NCI-H2196 (cell line): ENCODE measurements at regions not wholly inside any gene's neighbourhood (a gene's known extent, or its start where the extent isn't known, plus 50 kb on each side); places are given as distances from the start of the nearest gene placed in this dataset.

Experiments
- DNase-seq: peaks from one replicate; lab custom pipeline; 2025; ENCODE audit not compliant: unreplicated experiment; lab: John Stamatoyannopoulos, UW

DNA sequence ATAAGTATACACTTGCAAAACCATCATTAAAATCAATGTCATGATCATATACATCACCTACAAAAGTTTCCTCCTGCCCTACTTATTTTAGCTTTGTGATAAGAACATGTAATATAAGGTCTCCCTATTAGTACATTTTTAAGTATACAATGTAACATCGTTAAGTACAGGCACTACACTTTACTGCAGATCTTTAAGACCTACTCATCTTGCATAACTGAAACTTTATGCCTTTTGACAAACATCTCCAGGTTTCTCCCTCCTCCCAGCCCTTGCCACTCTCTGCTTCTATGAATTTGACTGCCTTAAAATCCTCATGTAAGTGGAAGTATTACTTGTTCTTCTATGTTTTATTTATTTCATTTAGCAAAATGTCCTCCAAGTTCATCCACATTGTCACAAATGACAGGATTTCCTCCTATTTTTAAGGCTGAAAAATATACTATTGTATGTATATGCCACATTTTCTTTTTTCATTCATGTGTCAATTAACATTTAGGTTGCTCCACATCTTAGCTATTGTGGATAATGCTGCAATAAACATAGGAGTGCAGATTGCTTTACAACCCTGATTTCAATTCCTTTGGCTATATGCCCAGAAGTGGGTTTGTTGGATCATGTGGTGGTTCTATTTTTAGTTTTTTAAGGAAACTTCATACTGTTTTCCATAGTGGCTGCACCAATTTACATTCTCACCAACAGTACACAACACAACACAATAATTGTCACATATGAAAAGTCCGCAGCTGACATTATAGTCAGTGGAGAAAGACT, 471.1 kb upstream of the ANO3 start:
- DNase-seq = no peak

DNA sequence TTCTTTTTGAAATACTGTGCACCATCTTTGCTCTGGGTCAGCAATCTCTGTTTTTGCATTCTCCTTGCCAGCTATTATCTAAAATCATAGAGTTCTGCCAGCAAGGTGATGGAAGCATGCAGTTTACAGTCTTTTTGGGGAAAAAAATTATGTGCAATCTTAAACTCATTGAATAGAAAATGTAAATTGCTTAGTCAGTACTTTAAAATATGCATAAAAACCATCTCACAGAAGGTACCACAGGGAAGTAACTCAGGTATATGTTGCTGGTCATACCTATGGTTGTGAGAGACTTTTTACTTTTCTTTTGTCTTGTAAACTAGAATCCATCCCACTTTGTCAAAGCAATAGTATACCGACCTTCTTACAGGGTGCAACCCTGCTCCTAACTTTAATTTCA, 469.8 kb upstream of the ANO3 start:
- no peak for DNase-seq

DNA sequence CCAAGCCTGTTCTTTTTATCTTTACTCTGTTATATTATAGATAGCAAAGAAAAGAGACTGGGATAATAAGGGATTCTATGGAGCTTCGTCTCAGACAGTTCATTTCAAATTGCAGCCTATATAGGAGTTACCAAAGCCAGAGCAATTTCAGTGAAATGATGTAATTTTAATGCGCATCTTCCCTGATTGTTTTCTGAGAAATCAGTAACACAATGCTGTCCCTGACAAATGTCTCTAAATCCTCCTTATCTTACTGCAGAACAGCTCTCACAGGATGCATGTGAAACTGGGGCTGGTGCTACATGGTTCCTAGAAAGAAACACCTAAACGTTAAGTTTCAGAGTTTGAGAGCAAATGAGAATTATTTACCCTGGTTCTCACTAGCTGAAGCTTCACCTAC, 467.9 kb upstream of the ANO3 start:
- no peak for DNase-seq

DNA sequence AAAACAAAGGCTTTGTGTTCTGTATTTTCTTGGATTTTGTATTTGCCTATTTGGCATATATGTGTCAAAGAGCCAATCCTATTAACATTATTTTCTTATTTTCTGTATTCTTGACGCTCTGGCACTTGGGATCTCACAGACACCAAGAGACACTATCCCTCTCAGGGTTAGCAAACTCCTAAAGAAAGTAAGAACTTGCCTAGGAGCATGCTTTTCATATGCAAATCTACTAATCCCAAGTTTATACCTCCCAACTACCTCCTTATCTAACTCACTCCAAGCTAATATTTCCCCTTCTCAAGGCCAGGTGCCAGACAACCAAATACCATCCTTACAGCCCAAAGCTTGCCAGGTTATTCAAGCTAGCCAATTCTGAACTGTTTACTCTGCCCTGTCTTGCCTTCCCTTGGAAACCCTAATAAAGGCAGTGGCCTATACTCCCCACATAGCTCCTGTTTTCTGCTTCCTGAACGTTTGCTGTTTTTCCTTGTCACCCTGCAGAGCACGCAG, 455.4 kb upstream of the ANO3 start:
- DNase-seq = no peak

DNA sequence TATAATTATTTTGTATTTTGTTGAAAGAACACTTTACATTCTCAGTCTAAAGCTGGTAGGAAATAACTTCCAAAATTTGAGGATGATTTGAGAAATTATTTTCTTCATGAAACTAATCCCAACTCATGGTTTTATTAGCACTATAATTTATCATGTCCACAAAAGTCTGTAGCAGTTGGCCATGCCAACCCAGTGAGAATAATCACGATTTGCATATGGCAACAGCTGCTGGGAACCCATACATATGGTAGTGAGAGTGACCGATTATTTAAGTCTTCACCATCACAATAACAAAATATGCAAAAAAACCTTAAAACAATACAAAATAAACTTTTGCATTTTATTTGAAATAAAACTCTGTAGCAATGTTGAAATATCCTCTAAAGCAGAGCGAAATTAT, 445.9 kb upstream of the ANO3 start:
- no peak for DNase-seq

DNA sequence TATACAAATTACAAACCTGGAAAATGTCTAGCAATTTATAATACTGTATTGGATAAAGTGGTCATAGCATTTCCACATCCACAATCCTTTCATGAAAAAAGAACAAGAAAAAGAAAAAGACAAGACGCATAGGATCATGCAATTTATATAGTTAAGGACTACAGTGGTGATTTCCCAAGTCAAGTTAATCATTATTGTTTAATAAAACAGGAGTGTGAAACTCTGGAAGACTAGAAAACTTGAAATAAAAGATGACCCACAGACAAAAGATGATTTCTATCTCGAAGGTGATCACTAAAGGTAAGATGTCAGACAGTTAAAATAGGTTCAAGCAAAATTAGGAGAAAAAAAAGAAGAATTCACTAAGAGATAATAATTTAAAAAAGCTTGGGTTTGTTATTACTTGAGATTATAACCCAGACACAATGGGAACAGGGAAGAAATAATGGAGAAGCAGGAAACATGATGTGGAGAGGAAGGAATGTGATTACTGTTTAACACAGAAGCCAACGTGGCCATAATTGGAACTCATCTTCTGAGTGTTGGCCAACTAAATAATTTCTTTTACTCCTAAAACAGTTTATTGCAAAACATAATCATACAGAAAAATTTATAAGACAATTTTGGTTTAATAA, 441.2 kb upstream of the ANO3 start:
- DNase-seq = no peak

DNA sequence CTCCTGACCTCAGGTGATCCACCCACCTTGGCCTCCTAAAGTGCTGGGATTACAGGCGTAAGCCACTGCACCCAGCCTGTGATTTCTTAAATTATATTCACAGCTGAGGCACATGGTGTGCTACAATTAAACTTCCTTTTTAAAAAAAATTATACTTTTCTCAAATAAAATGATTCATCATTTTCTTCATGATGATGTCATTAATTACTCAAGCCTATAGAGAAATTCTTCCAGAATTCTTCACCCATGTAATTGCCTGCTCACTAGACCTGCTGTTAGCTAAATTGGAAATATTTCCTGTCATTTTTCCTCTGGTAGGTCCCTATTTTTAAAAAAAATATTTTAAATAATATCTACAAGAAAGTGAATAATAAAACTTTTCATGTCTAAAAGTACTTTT, 440.0 kb upstream of the ANO3 start:
- no peak for DNase-seq

DNA sequence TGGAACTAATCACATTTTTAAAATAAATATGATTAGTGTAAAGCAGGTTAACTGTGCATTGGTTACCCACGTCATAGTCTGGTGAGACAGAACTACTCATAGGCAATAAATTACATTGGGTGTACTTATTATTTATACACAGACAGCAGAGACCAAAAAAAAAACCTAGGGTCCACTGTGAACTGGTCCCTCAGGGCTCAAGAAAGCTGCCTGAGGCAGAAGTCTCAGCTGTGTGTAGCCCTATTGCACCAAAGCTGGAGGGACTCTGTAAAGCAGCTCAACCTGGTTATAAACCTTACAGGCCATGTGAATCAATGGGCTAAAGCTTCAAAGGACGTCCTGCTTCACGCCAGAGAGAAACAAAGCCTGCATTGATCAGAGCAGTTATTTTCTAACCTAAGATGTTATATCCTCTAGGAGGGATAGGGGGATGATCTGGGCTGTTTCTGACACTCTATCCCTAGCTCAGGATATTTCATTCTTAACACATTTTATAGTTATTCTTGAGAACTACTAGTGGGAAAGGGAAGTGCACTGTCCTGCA, 432.2 kb upstream of the ANO3 start:
- DNase-seq = no peak

DNA sequence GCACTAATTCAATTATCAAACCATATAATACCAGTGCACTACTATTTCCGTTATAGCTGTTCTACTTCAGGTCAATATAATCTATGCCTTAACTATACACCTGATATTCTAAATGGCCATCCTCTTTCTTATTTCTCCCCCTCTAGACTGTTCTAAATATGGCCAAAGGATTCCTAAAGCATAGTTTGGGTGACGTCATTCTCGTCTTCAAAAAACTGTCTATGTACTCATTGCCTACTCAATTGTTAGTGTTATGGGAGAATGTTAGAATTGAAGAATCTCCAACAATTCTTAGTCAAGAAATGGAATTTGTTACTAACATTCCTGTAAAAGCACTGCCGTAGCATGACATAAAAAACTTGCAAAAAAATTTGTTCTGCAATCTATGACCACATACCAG, 431.1 kb upstream of the ANO3 start:
- no peak for DNase-seq

DNA sequence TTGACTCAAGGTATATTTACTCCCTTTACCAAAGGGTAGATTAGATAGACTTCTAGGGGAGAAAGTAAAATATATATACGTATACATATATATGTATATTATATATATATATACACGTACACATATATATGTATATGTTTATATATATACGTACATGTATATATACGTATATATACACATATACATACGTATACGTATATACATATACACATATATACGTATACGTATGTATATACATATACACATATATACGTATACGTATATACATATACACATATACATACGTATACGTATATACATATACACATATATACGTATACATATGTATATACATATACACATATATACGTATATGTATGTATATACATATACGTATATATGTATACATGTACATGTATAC, 430.5 kb upstream of the ANO3 start:
- no peak for DNase-seq

DNA sequence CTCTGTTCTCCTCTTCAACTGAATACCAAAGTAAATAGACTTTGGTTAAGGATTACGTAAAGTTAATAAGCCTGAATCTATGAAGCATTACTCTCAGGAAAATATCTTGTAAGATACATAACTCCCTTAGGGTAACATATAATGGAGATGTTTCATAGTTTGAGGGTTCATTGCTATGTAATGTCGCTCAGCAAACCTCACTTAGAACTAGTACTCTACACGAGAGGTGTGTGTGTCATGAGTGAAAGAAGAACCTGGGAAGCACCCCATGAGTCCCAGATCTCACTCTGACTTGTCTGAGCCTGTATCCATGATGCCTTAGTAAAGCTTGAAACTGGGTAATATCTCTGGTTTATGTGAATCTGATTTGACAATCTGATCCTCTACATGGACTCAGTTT, 429.5 kb upstream of the ANO3 start:
- DNase-seq = no peak

DNA sequence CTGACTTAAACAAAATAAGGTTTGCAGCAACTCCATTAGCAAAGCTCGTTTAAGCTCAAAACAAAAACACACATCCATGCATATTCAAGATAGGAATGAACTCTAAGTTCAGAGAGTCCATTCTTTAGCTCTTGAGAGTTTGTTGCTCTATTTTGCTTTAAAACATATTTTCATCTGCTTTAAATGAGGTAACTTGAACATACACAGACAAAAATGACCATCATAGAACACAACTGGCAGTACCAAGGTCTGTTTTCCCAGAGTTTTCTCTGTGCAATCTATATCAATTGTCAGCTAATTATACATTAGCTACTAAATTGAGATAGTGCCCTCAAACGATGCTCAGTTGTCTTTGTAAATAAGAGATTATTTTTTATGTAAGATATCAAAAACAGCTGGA, 423.2 kb upstream of the ANO3 start:
- DNase-seq = no peak

DNA sequence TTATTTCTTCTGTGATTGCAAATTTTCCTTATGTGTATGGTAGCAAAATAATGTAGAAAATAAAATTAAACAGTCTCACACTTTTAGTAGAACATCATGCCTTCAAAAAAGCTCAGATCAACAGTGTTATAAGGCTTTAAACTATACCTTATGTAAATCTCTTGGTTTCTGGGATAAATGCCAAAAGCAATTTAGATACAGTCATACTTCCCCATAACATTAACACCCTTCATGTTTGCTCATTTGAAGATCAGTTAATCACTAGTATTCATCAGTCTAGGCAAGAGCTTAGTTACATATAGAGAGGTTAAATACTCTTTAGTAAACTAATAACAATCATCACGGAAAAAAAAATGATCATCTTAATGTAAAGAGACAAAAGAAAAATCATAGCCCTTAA, 421.8 kb upstream of the ANO3 start:
- DNase-seq = no peak

DNA sequence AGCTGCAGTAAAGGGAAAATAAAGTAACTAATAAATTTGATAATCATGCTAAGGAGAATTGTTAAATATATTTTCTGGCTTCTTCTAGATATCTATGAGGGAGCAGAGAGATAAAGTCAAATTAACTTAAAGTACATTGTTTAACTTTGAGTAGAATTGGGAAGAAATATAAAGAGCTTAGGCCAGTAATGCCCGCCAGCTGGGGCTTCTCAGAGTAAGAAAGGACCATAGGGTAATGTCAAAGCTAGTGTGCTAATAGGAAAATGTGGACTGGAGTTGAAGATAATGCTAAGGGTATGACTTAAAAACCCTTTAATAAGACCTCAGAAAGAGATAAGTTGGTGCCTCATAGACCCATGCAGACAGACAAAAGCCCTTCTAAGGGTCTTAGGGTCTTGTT, 411.6 kb upstream of the ANO3 start:
- DNase-seq = no peak

DNA sequence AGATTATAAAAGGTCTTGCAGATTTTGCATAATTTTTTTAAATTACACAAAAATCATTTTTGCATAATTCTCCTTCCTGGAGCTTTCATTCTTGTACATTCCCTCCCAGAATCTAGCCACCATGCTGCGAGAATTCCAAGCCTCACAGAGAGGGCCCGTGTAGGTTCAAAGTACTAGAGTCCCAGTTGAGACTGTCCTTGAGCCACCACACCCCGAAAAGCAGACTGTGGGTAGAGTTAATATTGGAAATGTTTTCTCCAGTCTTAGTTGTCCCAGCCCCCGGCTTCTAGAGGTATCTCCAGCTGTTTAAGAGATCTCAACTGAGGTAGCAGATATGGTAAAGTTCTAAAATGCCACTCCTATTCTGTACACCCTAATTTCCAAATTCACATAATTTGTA, 407.3 kb upstream of the ANO3 start:
- no peak for DNase-seq

DNA sequence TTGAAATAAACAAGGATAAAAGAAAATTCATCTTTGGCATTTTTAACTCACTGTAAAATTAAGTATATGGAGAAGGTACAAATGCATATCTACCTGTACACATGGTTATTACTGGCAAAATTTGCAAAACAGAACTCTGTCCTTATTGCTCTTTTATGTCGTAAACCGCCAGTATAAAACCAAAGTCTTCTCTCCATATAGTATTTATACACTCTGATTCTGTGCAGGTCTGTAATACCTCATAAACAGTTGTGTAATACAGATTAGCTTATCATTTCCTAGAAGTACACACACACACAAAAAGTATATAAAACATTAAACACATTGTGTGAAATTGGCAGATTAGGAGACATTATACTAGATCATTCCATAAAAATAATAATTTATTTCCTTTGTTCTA, 406.6 kb upstream of the ANO3 start:
- DNase-seq = no peak

DNA sequence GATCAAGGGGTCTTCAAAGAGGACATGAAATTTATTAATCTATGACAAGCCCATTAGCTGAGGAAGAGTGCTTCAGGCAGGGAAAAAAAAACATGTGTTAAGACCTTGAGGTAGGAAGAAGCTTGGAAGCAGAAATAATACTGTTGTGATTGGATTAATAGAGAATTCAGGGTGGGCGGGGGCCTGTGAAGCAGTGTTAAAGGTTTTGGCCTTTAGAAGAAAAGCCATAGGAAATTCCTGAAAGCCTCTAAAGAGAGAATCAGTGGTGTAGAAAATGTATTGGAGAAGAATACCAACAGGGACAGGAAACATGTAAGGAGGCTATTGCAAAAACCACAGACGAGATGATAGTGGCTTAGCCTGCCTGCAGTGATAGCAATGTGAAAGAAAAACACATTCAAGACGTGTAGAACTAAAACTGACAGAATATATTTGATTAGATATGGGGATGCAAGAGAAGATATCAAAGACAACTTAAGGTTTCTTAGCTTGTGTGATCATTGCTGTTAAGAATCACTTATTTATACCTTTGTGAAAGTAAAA, 404.4 kb upstream of the ANO3 start:
- no peak for DNase-seq

DNA sequence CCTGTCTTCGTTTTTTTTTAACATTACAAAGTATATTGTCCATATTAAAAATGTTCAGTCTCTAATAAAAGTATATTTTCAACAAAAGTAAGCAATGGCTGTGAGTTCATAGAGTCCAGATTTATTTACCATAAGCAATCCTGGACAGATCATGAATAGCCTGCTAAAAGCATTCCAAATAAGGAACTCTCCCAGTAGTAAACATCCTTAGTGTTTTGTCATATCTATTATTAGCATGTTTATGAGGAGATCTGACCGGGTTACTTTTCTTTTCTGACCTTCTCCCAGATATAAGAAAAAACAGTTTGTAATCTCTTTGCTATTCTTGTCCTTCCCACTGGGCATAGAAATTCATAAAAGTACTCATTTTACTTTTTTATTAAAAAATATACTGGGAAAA, 403.9 kb upstream of the ANO3 start:
- DNase-seq = no peak

DNA sequence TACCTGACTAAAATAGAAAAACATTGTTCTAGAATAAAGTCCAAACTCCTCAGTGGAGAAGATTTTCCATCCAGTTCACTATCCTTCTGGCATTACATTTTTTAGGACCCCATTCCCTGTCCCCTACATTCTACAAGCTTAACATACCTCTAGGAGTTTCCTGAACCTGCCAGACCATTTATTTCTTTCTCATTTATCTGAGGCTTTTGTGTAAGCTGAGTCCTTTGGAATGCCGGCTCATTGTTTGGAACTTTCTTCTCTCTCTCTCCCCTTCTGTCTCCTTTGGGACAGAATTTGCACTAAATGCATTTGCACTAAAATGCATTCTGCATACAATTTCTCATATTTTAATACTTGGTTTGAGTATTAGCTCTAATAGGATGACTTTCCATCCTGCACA, 393.0 kb upstream of the ANO3 start:
- no peak for DNase-seq

DNA sequence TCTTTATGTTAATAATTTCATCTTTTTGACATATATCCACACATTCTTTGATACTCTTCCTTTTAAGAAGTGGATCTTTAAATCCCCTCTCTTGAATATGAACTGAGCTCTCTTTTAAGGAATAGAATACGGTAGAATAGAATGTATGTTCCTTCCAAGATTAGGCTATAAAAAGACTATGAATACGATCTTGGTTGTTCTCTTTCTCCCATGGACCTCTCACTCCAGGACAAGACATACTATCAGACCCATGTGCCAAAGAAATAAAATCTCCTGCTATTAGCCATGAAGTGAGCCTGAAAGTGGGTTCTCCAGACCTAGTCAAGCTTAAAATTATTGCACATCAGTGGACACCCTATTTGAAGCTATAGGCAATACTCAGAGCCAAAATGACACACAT, 392.2 kb upstream of the ANO3 start:
- DNase-seq = no peak

DNA sequence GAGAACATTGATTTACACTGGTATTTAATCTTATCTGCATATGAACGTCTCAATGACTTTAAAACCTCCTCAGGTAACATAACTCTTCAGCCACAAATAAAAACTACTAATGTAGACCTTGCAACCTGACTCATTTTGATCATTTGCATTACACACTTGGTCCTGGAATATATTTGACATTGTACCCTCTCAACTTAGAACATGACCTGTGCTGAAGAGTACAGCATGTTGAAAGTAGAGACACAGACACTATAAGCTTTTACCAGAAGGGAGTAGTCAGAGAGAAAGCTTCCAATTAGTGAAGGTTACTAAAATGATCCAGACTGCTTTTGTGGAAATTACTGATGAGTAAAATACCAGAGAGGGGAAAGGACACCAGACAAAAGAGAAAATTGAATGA, 390.6 kb upstream of the ANO3 start:
- no peak for DNase-seq

DNA sequence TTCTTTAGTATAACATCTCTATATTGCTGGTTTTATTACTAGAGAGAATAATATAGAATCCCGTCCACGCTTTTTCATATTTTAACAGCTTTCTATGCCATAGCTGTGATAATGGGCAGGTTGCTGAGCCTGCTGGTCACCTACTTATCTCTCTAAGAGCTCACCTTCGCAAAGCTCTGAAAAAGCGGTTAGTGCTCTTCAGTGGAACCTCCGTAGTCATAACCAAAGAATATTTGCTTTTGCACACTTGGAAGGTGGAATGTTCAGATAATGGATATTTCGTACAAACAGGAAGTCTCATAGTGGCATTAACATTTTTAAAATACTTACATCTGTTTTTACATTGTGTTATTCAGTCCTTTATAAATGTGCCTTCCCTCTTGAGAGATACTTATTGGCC, 388.9 kb upstream of the ANO3 start:
- DNase-seq = no peak
